ENCODE measurements at regions not wholly inside any gene's neighbourhood (a gene's known extent, or its start where the extent isn't known, plus 50 kb on each side); places are given as distances from the start of the nearest gene placed in this dataset.

DNA sequence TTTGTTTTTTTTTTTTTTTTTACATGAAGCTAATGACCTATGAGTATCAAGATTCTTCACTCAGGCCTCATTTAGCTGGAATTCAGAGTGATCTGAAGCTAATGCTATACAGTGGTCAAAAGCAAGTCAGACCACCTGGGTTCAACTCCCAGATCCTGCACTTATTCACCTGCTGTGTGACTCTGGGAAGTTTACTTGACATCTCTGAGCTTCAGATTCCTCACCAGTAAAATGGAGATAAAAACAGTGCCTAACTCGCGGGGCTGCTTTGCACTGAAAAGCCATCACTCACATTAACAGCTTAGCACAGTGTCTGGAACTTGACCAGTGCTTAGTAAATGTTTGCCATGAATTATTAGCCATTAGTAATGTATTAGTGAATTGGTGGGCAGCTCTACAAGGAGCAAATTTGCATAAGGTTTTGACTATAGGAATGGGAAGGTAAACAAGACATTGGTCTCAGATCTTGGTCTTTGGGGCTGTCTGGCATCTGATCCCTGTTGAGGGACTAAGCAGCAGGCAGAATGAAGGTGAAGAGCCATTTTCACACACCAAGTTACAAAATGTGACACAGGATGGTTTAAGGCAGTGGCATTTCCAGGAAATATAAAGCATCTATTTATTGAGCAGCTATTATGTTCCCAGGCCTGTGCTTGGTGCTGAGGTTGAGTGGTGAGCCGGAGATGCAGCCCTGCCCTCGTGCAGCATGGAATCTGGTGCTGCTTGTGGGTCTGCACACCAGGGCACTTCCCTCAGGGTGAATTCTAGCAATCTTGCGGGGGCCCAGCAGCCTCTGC is 291.3 kb downstream of the RRAGC start:
- Histone ChIP-seq H3K9me3 (no peaks in the 10 kb centered on the region), H3K36me3 (no peaks in the 10 kb centered on the region), H3K27me3 (peaks cover 0 to 24% (median 0%) of the 10 kb centered on the region in 4 donors), H3K4me3 (no peak overlapping the region), H3K27ac (replicated peaks in 1 of 4) (no peak overlapping the region), H3K4me1 (peaks cover 3 to 16% (median 15%) of the 10 kb centered on the region in 4 donors)
- DNase-seq (ENCODE audit: extremely low spot score) = no peak
- 89% methylated on average over 5 of the region's 5 CpGs for WGBS
- TF ChIP-seq, protein P1, sequence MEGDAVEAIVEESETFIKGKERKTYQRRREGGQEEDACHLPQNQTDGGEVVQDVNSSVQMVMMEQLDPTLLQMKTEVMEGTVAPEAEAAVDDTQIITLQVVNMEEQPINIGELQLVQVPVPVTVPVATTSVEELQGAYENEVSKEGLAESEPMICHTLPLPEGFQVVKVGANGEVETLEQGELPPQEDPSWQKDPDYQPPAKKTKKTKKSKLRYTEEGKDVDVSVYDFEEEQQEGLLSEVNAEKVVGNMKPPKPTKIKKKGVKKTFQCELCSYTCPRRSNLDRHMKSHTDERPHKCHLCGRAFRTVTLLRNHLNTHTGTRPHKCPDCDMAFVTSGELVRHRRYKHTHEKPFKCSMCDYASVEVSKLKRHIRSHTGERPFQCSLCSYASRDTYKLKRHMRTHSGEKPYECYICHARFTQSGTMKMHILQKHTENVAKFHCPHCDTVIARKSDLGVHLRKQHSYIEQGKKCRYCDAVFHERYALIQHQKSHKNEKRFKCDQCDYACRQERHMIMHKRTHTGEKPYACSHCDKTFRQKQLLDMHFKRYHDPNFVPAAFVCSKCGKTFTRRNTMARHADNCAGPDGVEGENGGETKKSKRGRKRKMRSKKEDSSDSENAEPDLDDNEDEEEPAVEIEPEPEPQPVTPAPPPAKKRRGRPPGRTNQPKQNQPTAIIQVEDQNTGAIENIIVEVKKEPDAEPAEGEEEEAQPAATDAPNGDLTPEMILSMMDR (IDR thresholded peaks at IDR 0.05) = no peak
- TF ChIP-seq EP300 (IDR thresholded peaks at IDR 0.05) = no peak
- TF ChIP-seq POLR2A (IDR thresholded peaks at IDR 0.05; ENCODE audit: low read depth) = no peak
- no peak for TF ChIP-seq POLR2AphosphoS5 (IDR thresholded peaks at IDR 0.05)
- intact Hi-C loops (cut with DNase I) = no loop called here

- DNase-seq (ENCODE audit: extremely low spot score) = no peak
- intact Hi-C loops (cut with DNase I) = no loop called here
- TF ChIP-seq POLR2AphosphoS5 (IDR thresholded peaks at IDR 0.05) (no peak), POLR2A (IDR thresholded peaks at IDR 0.05; ENCODE audit: low read depth) (no peak), EP300 (IDR thresholded peaks at IDR 0.05) (no peak)
- TF ChIP-seq, protein P1 (IDR thresholded peaks at IDR 0.05) = no peak
- Histone ChIP-seq H3K27me3 (peaks cover 0 to 32% (median 0%) of the 10 kb centered on the region in 4 donors), H3K36me3 (no peaks in the 10 kb centered on the region), H3K27ac (replicated peaks in 1 of 4) (no peak overlapping the region), H3K4me1 (peaks cover 3 to 15% (median 14%) of the 10 kb centered on the region in 4 donors), H3K4me3 (no peak overlapping the region), H3K9me3 (no peaks in the 10 kb centered on the region)
- 88% methylated on average over 5 of the region's 5 CpGs for WGBS
These were observed 292.2 kb downstream of the RRAGC start for GRCh38 chr1:38567401-38567800.

DNA sequence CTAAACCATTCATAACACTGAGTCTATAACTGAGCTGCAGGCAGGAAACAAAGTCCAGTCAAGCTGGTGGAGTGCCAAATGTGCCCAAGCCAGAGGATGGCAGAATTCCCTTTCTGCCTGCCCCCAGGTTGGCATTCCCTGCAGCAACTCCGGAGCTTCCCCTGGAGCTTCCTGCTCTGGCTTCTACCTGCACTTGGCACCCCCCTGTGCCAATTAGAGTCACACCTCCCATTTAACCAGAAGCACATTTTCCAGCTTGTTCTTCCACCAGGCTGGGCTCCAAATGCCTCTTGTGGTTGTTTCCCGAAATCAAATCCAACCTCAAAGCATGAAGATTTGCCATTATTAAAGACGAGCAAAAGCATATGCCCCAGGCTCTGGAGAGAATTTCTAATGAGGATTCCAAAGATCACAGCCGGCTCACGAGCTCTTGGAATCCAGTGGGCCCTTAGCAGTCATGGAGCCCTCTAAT is 294.5 kb downstream of the RRAGC start:
- H3K4me3 ChIP-seq = no peak overlapping the region
- intact Hi-C loops (cut with DNase I) = no loop called here
- no peaks in the 10 kb centered on the region for H3K9me3 ChIP-seq
- TF ChIP-seq, protein P1 (IDR thresholded peaks at IDR 0.05) = no peak
- TF ChIP-seq POLR2AphosphoS5 (IDR thresholded peaks at IDR 0.05) = no peak
- no peak for TF ChIP-seq POLR2A (IDR thresholded peaks at IDR 0.05; ENCODE audit: low read depth)
- TF ChIP-seq EP300 (IDR thresholded peaks at IDR 0.05) = no peak
- 66% methylated on average over 4 of the region's 5 CpGs for WGBS
- peaks cover 0 to 43% (median 0%) of the 10 kb centered on the region in 4 donors for H3K27me3 ChIP-seq
- H3K4me1 ChIP-seq = peaks cover 1 to 6% (median 4%) of the 10 kb centered on the region in 4 donors
- no peaks in the 10 kb centered on the region for H3K36me3 ChIP-seq
- no peak overlapping the region for H3K27ac ChIP-seq (replicated peaks in 1 of 4)
- no peak for DNase-seq (ENCODE audit: extremely low spot score)

- intact Hi-C loops (cut with DNase I) = no loop called here
- Histone ChIP-seq H3K4me1 (peaks cover 8 to 15% (median 12%) of the 10 kb centered on the region in 4 donors), H3K4me3 (no peak overlapping the region), H3K36me3 (no peaks in the 10 kb centered on the region), H3K9me3 (no peaks in the 10 kb centered on the region), H3K27ac (replicated peaks in 1 of 4) (no peak overlapping the region), H3K27me3 (peaks cover 0 to 43% (median 0%) of the 10 kb centered on the region in 4 donors)
- DNase-seq (ENCODE audit: extremely low spot score) = no peak
- TF ChIP-seq, protein P1 (IDR thresholded peaks at IDR 0.05) = no peak
- TF ChIP-seq EP300 (IDR thresholded peaks at IDR 0.05) (no peak), POLR2AphosphoS5 (IDR thresholded peaks at IDR 0.05) (no peak), POLR2A (IDR thresholded peaks at IDR 0.05; ENCODE audit: low read depth) (no peak)
- 76% methylated on average over 5 of the region's 7 CpGs for WGBS
These were observed 295.4 kb downstream of the RRAGC start for GRCh38 chr1:38563942-38564735.
